Stimulated activated memory B cell treated with anti-CD40 and anti-IgM and Interleukin-4, amounts not matched to agents 10 μg/mL and 1 μg/mL and 100 μg/mL, for 72 hours (primary cell): ENCODE measurements at regions not wholly inside any gene's neighbourhood (a gene's known extent, or its start where the extent isn't known, plus 50 kb on each side); places are given as distances from the start of the nearest gene placed in this dataset.

Source experiments
- ATAC-seq: fragments of 150-1000 bp; cut with Tn5 transposase; 2 replicates; pipeline ENCODE4 v1.10.0; 2021
- H3K27ac Mint-ChIP-seq: one replicate; pipeline ENCODE4 v1.8.0; 2022; ENCODE audit warnings: mild to moderate bottlenecking, mixed read lengths
- H3K27me3 Mint-ChIP-seq: one replicate; pipeline ENCODE4 v1.8.0; 2022; ENCODE audit warnings: mixed read lengths
- H3K36me3 Mint-ChIP-seq: one replicate; pipeline ENCODE4 v1.8.0; 2022; ENCODE audit warnings: mixed read lengths
- H3K4me1 Mint-ChIP-seq: one replicate; pipeline ENCODE4 v1.8.0; 2022; ENCODE audit warnings: mixed read lengths
- H3K4me3 Mint-ChIP-seq: one replicate; pipeline ENCODE4 v1.8.0; 2022; ENCODE audit warnings: mild to moderate bottlenecking, moderate library complexity, mixed read lengths
- H3K9me3 Mint-ChIP-seq: one replicate; pipeline ENCODE4 v1.8.0; 2022; ENCODE audit warnings: mixed read lengths

DNA sequence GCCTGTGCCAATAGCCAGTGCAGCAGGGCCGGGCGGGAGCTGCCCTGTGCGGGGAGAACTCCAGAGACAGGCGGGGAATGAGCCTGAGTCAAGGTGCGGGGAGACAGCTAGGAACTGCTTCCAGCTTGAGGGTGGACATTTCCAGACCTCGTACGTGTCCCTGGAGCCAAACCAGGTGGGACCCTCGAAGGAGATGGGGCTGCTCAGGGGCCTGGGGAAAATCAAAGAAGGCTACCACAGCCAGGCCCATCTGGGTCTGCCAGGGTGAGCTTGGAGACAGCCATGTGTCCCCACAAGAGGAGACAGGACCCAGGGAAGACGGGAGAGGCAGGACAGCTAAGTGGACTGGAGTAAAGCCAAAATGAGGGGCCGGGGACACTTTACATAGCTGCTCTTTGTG, 504.9 kb upstream of the MGMT start:
- Mint-ChIP-seq H3K36me3 (no peaks in the 10 kb centered on the region), H3K4me1 (no peaks in the 10 kb centered on the region)

DNA sequence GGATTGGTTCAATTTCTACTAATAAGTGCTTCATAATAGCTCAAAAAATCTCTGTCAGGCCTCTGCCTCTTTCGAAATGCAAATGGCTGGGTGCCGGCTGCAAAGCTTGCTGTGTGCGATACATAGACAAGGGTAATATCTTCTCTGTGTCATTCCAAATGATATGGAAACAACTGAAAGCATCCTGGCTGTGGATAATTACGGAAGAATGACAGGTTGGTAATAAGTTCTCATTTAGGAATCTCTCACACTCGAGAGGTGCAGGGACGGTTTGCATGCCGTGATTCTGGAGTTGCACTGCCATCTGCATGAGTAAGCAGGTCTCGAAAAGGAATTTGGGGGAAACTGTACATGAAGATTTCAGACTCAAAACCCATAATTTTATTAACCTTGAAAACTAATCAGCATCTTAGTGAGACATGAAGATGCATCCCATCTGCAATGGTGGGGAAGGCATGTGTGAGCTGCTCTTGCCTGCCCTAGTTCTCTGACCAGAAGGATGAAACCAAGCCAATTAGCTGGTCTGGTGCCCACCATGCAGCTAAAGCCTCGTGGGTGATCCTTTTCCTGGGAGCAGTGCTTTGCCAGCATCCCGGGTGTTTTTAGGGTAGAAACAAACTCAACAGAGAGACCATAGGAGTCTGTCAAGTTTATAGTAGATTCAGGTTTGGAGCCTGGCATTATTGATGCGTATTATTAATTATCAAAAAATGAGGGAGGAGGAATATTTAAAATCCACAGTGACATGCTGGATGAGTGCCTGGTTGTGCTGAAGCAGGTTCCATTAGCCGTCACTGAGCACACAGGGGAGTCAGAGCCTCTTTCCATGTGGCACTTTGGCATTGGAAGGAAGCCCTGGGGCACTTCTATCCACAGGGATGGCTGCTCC, 503.6 kb upstream of the MGMT start:
- Mint-ChIP-seq H3K27ac (no peak overlapping the region), H3K27me3 (no peaks in the 10 kb centered on the region), H3K9me3 (no peaks in the 10 kb centered on the region), H3K36me3 (no peaks in the 10 kb centered on the region), H3K4me1 (no peaks in the 10 kb centered on the region), H3K4me3 (no peak overlapping the region)
- ATAC-seq = no peak

More for the DNA sequence above, 504.9 kb upstream of the MGMT start:
- Mint-ChIP-seq H3K27ac (no peak overlapping the region), H3K4me3 (no peak overlapping the region), H3K9me3 (no peaks in the 10 kb centered on the region), H3K27me3 (no peaks in the 10 kb centered on the region)
- no peak for ATAC-seq

DNA sequence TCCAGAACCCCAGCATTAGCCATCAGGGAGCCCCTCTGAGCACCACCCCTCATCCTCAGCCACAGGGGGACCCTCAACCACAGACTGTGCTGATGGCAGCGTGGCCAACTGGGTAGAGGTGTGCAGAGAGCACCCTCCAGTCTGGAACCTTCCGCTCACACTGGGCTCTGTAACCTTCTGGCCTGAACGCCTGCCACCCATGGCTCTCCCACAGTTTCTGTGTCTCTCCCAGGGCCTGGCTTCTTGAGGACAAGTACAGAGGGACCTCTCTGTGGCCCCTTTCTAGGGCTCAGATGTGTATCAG, 503.0 kb upstream of the MGMT start:
- Mint-ChIP-seq H3K4me3 (no peak overlapping the region), H3K27me3 (no peaks in the 10 kb centered on the region), H3K4me1 (no peaks in the 10 kb centered on the region), H3K27ac (no peak overlapping the region), H3K9me3 (peaks cover 3% of the 10 kb centered on the region), H3K36me3 (no peaks in the 10 kb centered on the region)
- no peak for ATAC-seq

DNA sequence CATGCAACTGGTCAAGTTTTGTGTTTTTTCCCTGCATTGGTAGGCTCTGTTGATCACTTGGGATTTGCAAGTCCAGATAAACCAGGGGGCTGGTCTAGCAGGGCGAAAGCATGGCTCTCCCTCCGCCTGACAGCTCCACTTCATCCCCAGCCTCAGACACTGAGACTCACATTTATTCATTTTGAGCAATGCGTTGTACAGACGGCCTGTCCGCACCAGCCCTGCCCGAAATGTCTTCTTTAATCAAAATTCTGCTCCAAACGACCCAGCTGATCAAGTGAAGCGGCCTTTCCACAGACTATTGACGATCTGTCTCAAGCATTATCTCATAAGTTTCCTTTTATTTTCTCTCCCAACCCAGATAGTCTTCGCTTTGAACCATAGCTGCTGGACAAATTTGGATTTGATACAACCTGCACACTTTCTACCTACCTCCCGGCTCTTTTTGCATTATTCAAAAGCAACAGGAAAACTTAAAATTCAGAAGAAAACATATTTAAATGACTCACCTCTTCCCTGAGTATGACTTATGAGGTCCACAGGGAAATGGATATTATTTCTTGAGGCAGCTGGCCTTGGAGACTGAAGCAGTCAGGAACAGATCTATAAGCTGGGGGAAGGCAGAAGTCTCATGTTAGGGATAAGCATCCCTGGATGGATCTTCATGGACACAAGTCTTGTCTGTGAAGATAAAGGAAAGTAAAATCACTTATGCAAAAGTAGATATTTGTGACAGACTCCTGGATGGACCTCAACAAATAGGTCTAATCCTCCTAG, 498.9 kb upstream of the MGMT start:
- Mint-ChIP-seq H3K27ac (no peak overlapping the region), H3K4me1 (no peaks in the 10 kb centered on the region), H3K4me3 (no peak overlapping the region), H3K9me3 (peaks cover 3% of the 10 kb centered on the region), H3K36me3 (no peaks in the 10 kb centered on the region), H3K27me3 (no peaks in the 10 kb centered on the region)
- ATAC-seq = no peak

DNA sequence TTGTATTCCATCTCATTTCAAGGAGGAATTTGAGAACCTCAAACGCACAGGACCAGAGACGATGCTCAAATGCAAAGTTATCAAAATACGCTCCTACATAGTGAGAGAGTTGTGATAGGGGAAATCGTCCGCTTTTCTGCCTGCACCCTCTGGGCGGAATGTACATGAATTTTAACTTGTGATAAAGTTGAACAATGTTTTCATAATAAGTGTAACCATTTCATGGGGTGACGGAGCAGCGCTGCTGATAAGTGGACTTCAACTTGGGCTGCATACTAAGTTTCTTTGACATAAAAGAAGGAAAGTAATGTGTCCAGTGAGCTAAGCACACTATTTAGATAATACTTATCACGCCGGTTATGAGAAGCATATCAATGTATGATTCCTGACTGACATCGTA, 497.5 kb upstream of the MGMT start:
- Mint-ChIP-seq H3K36me3 (no peaks in the 10 kb centered on the region), H3K27me3 (no peaks in the 10 kb centered on the region), H3K27ac (no peak overlapping the region), H3K9me3 (peaks cover 3% of the 10 kb centered on the region), H3K4me1 (no peaks in the 10 kb centered on the region), H3K4me3 (no peak overlapping the region)
- ATAC-seq = no peak

DNA sequence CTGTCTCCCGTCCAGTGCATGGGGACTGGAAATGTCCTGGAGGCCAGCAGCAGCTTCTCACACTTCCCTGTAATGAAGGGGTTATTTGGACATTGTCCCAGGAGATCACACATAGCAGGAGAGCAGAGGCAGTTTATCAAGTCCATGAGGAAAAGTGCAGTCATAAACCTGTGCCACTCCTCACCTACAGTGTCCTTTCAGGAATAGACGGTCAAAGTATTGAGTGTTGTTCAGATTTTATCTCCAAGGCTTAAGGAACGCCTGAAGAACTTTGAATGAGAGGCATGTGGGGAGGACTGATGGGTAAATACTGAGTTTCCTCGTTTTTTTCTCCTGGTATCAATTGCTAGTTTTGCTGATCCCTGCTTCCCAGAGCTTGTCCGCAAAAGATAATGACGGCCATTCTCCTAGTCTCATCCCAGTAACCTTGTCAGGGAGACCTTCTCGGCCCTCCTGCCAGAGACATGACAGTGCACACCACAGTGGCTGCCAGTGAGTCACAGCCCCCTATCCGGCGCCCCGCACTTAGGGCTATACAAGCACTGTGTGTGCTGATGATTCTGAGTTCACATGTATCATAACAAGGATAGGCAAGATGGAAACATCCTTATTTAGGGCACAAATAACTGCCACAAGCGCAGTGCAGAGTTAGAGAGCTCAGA, 495.5 kb upstream of the MGMT start:
- Mint-ChIP-seq H3K27ac (no peak overlapping the region), H3K4me1 (no peaks in the 10 kb centered on the region), H3K9me3 (peaks cover 3% of the 10 kb centered on the region), H3K27me3 (no peaks in the 10 kb centered on the region), H3K4me3 (no peak overlapping the region), H3K36me3 (no peaks in the 10 kb centered on the region)
- no peak for ATAC-seq

DNA sequence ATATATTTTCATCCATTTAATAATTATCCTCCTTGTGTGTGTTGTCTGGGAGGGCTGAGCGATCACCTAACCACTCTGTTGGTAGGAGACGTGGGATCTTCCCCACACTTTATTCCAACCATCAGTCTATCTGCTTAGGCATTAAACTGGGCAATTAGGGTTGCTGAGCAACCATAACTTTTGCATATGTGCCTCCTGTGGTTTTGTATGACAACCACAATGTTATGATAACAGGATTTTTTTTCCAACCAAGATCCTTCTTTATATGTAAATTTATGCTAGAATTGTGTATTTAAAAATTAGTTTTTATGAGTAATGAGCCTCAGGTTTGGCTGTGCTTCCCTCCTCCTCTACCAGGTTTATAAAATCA, 495.0 kb upstream of the MGMT start:
- Mint-ChIP-seq H3K36me3 (no peaks in the 10 kb centered on the region), H3K4me1 (no peaks in the 10 kb centered on the region), H3K4me3 (no peak overlapping the region), H3K27ac (no peak overlapping the region), H3K27me3 (no peaks in the 10 kb centered on the region), H3K9me3 (peaks cover 3% of the 10 kb centered on the region)
- ATAC-seq = no peak

DNA sequence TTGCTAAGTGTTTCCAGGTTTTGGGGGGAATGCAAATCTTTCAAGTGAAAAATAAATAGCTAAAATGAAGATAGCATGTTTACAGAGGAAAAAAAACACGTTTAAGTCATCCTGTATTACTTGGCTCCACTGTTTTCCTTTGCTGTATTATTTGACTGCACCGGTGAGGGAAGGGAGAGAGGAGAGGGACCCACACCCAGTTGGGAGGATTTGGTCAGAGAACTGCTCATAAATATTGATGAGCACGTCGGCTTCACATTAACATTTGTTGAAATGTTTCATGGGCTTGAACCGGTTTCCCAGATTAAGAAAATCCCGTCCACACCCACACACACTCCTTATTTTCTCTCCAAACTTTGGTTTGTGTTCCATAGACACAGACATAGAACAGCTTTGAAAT, 493.8 kb upstream of the MGMT start:
- ATAC-seq = no peak
- H3K36me3 Mint-ChIP-seq = no peaks in the 10 kb centered on the region
- peaks cover 3% of the 10 kb centered on the region for H3K9me3 Mint-ChIP-seq
- H3K4me3 Mint-ChIP-seq = no peak overlapping the region
- no peaks in the 10 kb centered on the region for H3K4me1 Mint-ChIP-seq
- no peak overlapping the region for H3K27ac Mint-ChIP-seq
- no peaks in the 10 kb centered on the region for H3K27me3 Mint-ChIP-seq

DNA sequence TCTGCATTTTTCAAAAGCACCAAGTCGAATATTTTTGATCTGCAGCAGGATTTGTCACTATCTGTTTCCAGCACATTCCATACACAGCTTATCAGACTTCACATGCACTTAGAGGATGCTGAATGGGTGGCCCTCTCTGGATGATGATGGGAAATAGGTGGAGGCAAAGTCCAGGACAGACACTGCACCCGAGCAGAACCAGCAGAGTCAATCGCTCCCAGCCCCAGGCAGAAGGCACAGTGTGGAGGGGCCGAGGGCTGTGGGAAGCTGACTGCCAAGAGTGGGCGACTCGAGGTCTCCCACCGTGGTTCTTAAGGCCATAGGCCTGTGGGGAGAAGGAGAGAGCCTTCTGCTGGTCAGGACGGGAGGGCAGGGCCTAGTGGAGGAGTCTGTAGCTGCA, 490.2 kb upstream of the MGMT start:
- no peaks in the 10 kb centered on the region for H3K36me3 Mint-ChIP-seq

DNA sequence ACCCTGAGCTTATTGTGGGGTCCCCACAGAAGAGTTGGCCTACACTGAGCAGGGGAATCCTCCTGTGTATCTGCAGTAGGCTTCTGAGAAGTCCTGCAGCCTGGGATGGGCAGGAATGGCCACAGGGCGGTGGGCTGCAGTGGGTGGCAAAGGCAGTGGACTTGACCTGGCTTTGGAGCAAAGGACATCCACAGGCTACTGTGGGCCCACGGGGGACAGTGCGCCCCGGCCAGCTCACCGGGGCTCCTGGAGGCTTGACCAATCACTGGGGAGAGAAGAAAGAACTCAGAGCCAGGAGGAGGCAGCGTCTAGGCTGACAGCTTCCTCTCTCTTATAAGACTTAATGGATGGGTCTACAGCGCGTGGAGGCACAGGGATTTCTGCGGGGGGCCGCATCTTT, 488.8 kb upstream of the MGMT start:
- no peaks in the 10 kb centered on the region for H3K27me3 Mint-ChIP-seq
- H3K36me3 Mint-ChIP-seq = no peaks in the 10 kb centered on the region
- ATAC-seq = no peak
- H3K27ac Mint-ChIP-seq = no peak overlapping the region
- H3K4me3 Mint-ChIP-seq = no peak overlapping the region
- H3K4me1 Mint-ChIP-seq = no peaks in the 10 kb centered on the region
- H3K9me3 Mint-ChIP-seq = no peaks in the 10 kb centered on the region

More for the DNA sequence above, 490.2 kb upstream of the MGMT start:
- H3K27ac Mint-ChIP-seq = no peak overlapping the region
- no peaks in the 10 kb centered on the region for H3K9me3 Mint-ChIP-seq
- no peak for ATAC-seq
- no peak overlapping the region for H3K4me3 Mint-ChIP-seq
- no peaks in the 10 kb centered on the region for H3K4me1 Mint-ChIP-seq
- H3K27me3 Mint-ChIP-seq = no peaks in the 10 kb centered on the region

DNA sequence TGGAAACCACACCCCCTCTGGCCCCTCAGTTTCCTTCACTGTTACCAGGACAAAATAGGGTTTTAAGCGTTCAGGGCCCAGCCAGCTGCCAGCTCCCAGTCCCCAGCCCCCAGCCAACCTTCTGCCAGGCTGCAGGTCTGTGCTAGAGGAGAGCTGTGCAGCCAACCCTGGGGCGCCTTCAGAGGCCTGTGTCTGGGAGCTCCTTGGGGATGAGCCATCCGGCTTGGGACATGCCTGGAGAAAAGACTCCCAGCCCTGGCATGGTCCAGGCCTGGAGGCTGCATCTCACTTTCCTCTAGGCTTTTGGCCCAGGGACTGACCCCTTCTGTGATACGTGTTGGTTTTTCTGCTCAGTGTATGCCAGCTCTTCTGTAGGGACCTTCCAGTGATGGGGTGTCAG, 487.6 kb upstream of the MGMT start:
- no peak overlapping the region for H3K27ac Mint-ChIP-seq
- H3K4me1 Mint-ChIP-seq = no peaks in the 10 kb centered on the region
- no peaks in the 10 kb centered on the region for H3K36me3 Mint-ChIP-seq
- no peaks in the 10 kb centered on the region for H3K9me3 Mint-ChIP-seq
- H3K27me3 Mint-ChIP-seq = no peaks in the 10 kb centered on the region
- H3K4me3 Mint-ChIP-seq = no peak overlapping the region
- peak; percentile 5 for ATAC-seq

DNA sequence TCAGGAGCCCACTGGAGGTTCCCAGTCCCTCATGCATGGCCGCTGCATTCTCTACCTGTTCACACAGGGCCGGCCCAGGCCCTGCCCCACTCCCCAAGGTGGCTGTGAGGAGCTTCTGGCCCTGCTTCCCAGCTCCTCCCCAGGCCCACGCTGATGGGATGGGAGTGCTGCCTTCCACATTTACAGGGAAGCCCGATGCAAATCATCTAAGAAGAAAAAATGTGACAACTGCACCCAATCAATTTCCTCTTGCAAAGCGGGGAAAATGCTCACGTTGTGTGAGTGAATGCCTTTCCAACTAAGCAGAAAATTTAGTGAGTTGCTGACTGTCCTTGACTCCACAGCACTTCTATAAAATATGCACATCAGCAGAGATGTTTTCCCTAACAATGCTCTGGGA, 485.8 kb upstream of the MGMT start:
- no peaks in the 10 kb centered on the region for H3K4me1 Mint-ChIP-seq
- H3K9me3 Mint-ChIP-seq = peaks cover 4% of the 10 kb centered on the region
- H3K36me3 Mint-ChIP-seq = no peaks in the 10 kb centered on the region
- no peak overlapping the region for H3K4me3 Mint-ChIP-seq
- no peak overlapping the region for H3K27ac Mint-ChIP-seq
- ATAC-seq = no peak
- H3K27me3 Mint-ChIP-seq = no peaks in the 10 kb centered on the region

DNA sequence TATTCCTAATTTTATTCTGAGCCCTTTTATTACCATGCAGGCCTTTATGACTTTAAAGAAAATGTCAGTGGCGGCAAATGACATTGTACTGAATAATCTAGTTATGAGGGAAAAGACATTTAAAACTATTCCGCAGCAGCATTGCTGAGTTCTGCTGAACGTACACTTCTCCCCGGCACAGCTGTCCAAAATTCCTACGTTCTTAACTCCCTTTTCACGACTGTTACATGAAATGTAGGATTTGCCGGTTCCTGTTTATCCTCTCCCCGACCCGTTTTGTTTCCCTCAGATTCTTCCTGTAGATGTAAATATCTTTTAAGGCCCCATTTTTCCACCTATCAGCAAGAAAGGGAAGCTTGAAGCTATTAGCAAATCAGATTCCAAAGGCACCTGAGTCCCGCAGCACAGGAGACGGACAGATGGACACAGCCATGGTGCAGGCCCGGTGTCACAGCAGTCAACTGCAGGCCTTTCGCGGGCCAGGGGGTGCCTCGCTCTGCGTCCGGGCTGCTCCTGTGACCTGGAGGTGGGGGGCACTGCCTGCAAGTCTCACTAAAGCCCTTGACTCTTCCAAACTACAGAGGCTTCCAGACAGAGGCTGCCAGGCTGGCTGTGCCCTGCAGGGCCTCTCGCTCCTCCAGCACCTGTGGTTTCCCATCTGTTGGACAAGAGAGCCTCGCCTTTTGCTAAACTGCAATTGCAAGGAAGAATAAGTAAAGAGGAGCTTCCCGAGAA, 485.0 kb upstream of the MGMT start:
- H3K9me3 Mint-ChIP-seq = peaks cover 4% of the 10 kb centered on the region
- H3K4me3 Mint-ChIP-seq = no peak overlapping the region
- H3K36me3 Mint-ChIP-seq = no peaks in the 10 kb centered on the region
- H3K4me1 Mint-ChIP-seq = no peaks in the 10 kb centered on the region
- H3K27ac Mint-ChIP-seq = no peak overlapping the region
- ATAC-seq = no peak
- H3K27me3 Mint-ChIP-seq = no peaks in the 10 kb centered on the region

DNA sequence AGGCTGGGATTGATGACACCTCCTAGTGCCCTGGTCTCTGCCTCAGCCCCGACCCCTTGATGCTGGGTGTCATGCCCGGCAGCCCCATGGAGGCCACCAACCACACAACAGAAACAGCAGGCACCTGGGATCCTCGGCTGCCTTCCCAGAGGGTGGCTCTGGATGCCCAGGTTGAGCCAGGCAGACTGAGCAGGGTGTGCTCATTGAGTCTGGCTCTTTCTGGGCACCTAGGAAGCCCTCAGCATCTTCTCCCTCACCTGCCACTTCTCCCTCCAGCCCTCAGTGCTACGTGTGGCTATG, 484.5 kb upstream of the MGMT start:
- Mint-ChIP-seq H3K4me1 (no peaks in the 10 kb centered on the region), H3K4me3 (no peak overlapping the region), H3K9me3 (peaks cover 4% of the 10 kb centered on the region), H3K36me3 (no peaks in the 10 kb centered on the region), H3K27ac (no peak overlapping the region), H3K27me3 (no peaks in the 10 kb centered on the region)
- no peak for ATAC-seq

DNA sequence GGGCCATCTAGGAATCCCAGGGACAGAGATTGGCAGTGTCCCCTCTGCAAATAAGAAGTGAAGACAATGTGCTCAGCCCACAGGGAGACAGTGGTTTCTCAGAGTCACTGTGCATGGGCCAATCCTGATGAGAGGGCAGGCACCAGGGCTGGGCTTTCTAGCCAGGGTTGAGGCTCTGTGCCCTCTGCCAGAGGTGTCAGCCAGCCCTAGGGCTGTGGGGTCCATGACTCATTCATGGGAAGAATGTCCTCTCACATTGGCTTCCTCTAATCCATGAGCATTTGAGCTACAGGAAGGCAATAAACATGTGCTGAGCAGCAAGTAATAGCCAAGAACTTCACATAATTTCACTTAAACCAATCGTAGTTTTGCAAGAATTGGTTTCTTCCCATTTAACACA, 482.0 kb upstream of the MGMT start:
- no peaks in the 10 kb centered on the region for H3K4me1 Mint-ChIP-seq

More for the DNA sequence above, 482.0 kb upstream of the MGMT start:
- H3K36me3 Mint-ChIP-seq = no peaks in the 10 kb centered on the region
- H3K27me3 Mint-ChIP-seq = no peaks in the 10 kb centered on the region
- ATAC-seq = no peak
- H3K4me3 Mint-ChIP-seq = no peak overlapping the region
- no peak overlapping the region for H3K27ac Mint-ChIP-seq
- peaks cover 4% of the 10 kb centered on the region for H3K9me3 Mint-ChIP-seq
